Epithelial cell of esophagus (primary cell): ENCODE measurements at regions not wholly inside any gene's neighbourhood (a gene's known extent, or its start where the extent isn't known, plus 50 kb on each side); places are given as distances from the start of the nearest gene placed in this dataset.

ENCODE experiments used
- DNase-seq: peaks from one replicate; pipeline ENCODE4 v3.0.0; 2010; ENCODE audit warnings: low read depth
- H3K4me3 ChIP-seq: 2 replicates; pipeline ENCODE4 v1.5.1; 2011; ENCODE audit warnings: mild to moderate bottlenecking, low read length, control low read depth
- CTCF ChIP-seq: IDR thresholded peaks from 2 replicates; pipeline ENCODE4 v1.5.1; 2011; ENCODE audit warnings: low read depth, mild to moderate bottlenecking, low read length, control low read depth, inconsistent platforms; ENCODE audit not compliant: insufficient read depth; ENCODE audit errors: missing control alignments

GRCh38 chr11:107123022-107123421 lies 104.7 kb upstream of the GUCY1A2 start:
- H3K4me3 ChIP-seq = no peak overlapping the region
- peak; percentile 10 for TF ChIP-seq CTCF
- DNase-seq = no peak

GRCh38 chr11:107118025-107118720 lies 99.9 kb upstream of the GUCY1A2 start:
- no peak overlapping the region for H3K4me3 ChIP-seq
- no peak for TF ChIP-seq CTCF
- peak; percentile 11 for DNase-seq

GRCh38 chr11:107116358-107116757 lies 98.1 kb upstream of the GUCY1A2 start:
- H3K4me3 ChIP-seq = no peak overlapping the region
- DNase-seq = no peak
- no peak for TF ChIP-seq CTCF

GRCh38 chr11:107102692-107103477 lies 84.6 kb upstream of the GUCY1A2 start:
- no peak for DNase-seq
- H3K4me3 ChIP-seq = no peak overlapping the region
- TF ChIP-seq CTCF = no peak

GRCh38 chr11:107092667-107093066 lies 74.4 kb upstream of the GUCY1A2 start:
- no peak for DNase-seq
- H3K4me3 ChIP-seq = no peak overlapping the region
- TF ChIP-seq CTCF = no peak

- TF ChIP-seq CTCF = no peak
- DNase-seq = peak; percentile 6
Observed at GRCh38 chr11:107078375-107078774, 60.1 kb upstream of the GUCY1A2 start.

More at GRCh38 chr11:107078375-107078774, 60.1 kb upstream of the GUCY1A2 start:
- no peak overlapping the region for H3K4me3 ChIP-seq
